ENCODE measurements at regions not wholly inside any gene's neighbourhood (a gene's known extent, or its start where the extent isn't known, plus 50 kb on each side); places are given as distances from the start of the nearest gene placed in this dataset.

DNA sequence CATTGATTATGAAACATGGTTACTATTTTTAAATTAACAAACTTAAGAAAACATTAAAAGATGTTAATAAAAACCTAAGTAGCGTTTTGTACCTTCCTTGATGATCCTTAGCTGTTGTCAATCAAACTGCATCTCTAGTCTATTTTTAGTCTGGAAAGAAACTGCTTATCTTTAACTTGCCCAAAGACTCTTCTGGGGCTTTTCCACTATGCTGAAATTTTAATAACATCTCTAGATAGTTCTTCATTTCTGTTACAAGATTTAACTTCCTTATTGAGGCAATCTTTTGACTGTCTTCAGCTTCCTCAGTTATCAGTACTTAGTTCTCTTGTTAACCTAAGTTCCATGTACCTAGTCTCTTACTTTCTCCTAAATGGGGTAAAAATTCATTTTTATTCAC lies 135.9 kb upstream of the HMCN1 start:
- intact Hi-C loops (cut with micrococcal nuclease), result loop anchor here (5.0 to 10.0 kb wide), 2 partner anchors 286 to 364 kb away; no protein-coding TSS in a partner anchor
- TF ChIP-seq EZH2phosphoT487 (IDR thresholded peaks at IDR 0.05; ENCODE audit: borderline replicate concordance, low read length), result no peak
- TF ChIP-seq CTCF (conservative IDR thresholded peaks at IDR 0.05; ENCODE audit: low read depth, low read length), result no peak
- TF ChIP-seq EZH2 (IDR thresholded peaks at IDR 0.05; ENCODE audit: low read length, unreplicated experiment), result no peak
- ChIA-PET CTCF (no interaction called here), POLR2A (ENCODE audit: unreplicated experiment) (no interaction called here)
- H3K4me2 ChIP-seq (ENCODE audit: low read length), result no peak overlapping the region
- H3K4me1 ChIP-seq (ENCODE audit: insufficient read depth, low read length), result peaks cover 4% of the 10 kb centered on the region; the same call in 1 of the 2 replicates
- no peaks in the 10 kb centered on the region for H3F3A ChIP-seq (ENCODE audit: low read length, unreplicated experiment)
- no peak overlapping the region for H3K9ac ChIP-seq (ENCODE audit: low read length)
- no TSS peak for BruUV-seq (replicated peaks)
- no peak overlapping the region for H2AFZ ChIP-seq (ENCODE audit: low read length)
- DNase-seq (no peak), ATAC-seq (no peak)
- no peak overlapping the region for H3K4me3 ChIP-seq (ENCODE audit: low read length)
- H3K36me3 ChIP-seq (ENCODE audit: low read depth, low read length), result no peaks in the 10 kb centered on the region
- H3K9me2 ChIP-seq (replicated peaks; ENCODE audit: low read length), result no peaks in the 10 kb centered on the region
- H4K20me1 ChIP-seq (ENCODE audit: low read length), result no peaks in the 10 kb centered on the region
- no peaks in the 10 kb centered on the region for H3K9me3 ChIP-seq (ENCODE audit: low read length)
- no peak overlapping the region for H3K27ac ChIP-seq (ENCODE audit: low read length)
- no peaks in the 10 kb centered on the region for H3K27me3 ChIP-seq (ENCODE audit: low read length)
- no peaks in the 10 kb centered on the region for H3K79me2 ChIP-seq (ENCODE audit: low read length)

GRCh38 chr1:185595835-185596667 lies 138.1 kb upstream of the HMCN1 start:
- intact Hi-C loops (cut with micrococcal nuclease), result loop anchor here (2.0 to 10.0 kb wide), 3 partner anchors 45 to 361 kb away; no protein-coding TSS in a partner anchor
- Histone ChIP-seq H2AFZ (ENCODE audit: low read length) (no peak overlapping the region), H3K4me1 (ENCODE audit: insufficient read depth, low read length) (peaks cover 4% of the 10 kb centered on the region; the same call in 1 of the 2 replicates), H3K79me2 (ENCODE audit: low read length) (no peaks in the 10 kb centered on the region), H3K27me3 (ENCODE audit: low read length) (no peaks in the 10 kb centered on the region), H3K9me2 (replicated peaks; ENCODE audit: low read length) (no peaks in the 10 kb centered on the region), H3K4me3 (ENCODE audit: low read length) (no peak overlapping the region), H3F3A (ENCODE audit: low read length, unreplicated experiment) (no peaks in the 10 kb centered on the region), H3K27ac (ENCODE audit: low read length) (no peak overlapping the region), H3K4me2 (ENCODE audit: low read length) (no peak overlapping the region), H4K20me1 (ENCODE audit: low read length) (no peaks in the 10 kb centered on the region), H3K36me3 (ENCODE audit: low read depth, low read length) (no peaks in the 10 kb centered on the region), H3K9ac (ENCODE audit: low read length) (no peak overlapping the region), H3K9me3 (ENCODE audit: low read length) (no peaks in the 10 kb centered on the region)
- no peak for TF ChIP-seq EZH2phosphoT487 (IDR thresholded peaks at IDR 0.05; ENCODE audit: borderline replicate concordance, low read length)
- TF ChIP-seq CTCF (conservative IDR thresholded peaks at IDR 0.05; ENCODE audit: low read depth, low read length), result peak; percentile 78
- CTCF ChIA-PET, result interaction anchor here (0.6 to 1.3 kb wide), 6 partner anchors 57 to 389 kb away, joined by 3 to 6 read pairs (median 4); partner anchors contain the start of gene IVNS1ABP
- peak; percentile 60 for ATAC-seq
- BruUV-seq (replicated peaks), result no TSS peak
- DNase-seq, result peak; percentile 64
- POLR2A ChIA-PET (ENCODE audit: unreplicated experiment), result no interaction called here

Data from PC-3 (cell line).